ENCODE measurements at regions not wholly inside any gene's neighbourhood (a gene's known extent, or its start where the extent isn't known, plus 50 kb on each side); places are given as distances from the start of the nearest gene placed in this dataset.

DNA sequence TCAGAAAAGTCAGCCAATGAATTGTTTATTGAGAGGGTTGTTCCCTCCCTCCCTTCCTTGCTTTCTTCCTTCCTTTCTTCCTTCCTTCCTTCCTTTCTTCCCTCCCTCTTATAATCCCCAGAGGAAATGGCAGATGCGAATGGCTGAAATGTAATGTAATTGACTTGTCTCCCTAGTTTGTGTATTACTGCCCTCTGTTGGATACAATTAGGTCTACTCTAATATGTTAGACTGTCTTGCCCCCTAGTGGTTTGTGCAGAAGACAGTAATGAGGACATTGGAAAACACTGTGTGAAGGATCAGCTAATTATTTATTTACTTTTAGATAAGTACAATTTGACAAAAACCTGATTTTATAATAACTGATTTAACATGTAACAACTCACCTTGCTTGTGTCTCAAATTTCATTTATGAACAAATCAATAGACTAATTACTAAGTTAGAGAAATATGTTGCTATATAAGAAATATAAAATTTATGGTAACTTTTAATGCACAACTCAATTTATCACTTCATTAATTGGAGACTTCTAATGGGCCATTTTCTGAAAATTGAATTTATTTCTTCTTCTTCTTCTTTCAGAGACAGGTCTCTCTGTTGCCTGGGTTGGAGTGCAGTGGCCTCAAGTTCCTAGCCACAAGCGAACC is 229.8 kb upstream of the LRIG3 start:
- peak; percentile 97 for TF ChIP-seq CTCF (IDR thresholded peaks at IDR 0.05)

DNA sequence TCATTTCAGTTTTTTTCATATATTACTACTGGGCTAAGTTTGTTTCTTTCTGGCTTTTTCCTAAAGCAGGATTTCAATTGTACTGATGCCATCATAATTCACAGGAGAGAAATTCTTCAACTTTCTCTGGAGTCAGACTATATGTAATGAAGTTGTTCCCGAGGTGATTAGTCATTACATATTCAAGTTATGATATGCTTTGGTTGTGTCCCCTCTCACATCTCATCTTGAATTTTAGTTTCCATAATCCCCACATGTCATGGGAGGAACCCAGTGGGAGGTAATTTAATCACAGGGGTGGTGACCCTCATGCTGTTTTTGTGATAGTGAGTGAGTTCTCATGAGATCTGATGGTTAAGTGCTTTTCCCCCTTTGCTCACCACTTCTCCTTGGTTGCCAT is 227.5 kb upstream of the LRIG3 start:
- no peak for TF ChIP-seq CTCF (IDR thresholded peaks at IDR 0.05)

DNA sequence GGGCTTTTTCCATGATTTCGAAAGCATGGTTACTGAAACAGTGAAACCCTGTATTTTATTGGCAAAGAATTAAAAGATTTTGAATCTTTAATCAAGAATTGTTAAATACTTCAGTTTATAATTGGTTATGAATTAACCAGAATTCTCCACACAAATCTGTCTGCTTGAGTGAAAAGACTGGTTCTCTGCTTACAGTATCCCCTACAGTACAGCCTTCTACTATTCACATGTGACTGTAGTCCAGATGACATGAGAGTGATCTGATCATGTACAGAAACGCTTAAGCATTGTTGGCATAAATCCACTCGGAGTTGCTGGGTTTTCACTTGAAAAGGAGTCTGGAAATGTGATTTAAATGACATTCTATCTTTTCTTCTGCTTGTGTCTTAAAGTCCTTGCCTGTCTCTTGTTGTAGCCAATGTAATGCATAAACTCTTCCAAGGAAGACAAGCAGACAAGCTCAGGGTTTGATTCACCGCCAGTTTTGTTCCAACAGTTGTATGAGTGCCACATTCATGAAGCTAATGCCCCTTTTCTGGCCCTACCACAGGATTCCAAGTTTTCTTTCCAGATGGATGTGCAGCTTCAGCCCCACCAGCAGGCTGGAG is 222.0 kb upstream of the LRIG3 start:
- no peak for TF ChIP-seq CTCF (IDR thresholded peaks at IDR 0.05)

DNA sequence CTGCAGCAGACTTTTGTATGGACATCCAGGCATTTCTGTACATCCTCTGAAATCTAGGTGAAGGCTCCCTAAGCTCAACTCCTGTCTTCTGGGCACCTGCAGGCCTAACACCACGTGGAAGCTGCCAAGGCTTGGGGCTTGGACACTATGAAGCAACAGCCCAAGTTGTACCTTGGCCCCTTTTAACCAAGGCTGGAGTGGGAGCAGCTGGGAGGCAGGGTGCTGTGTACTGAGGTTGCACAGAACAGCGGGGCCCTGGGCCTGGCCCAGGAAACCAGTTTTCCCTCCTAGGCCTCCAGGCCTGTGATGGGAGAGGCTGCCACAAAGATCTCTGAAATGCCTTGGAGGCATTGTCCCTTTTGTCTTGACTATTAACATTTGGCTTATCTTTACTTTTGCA is 214.4 kb upstream of the LRIG3 start:
- TF ChIP-seq CTCF (IDR thresholded peaks at IDR 0.05), result no peak

GRCh38 chr12:59131462-59131861 is 211.2 kb upstream of the LRIG3 start:
- TF ChIP-seq CTCF (IDR thresholded peaks at IDR 0.05), result no peak

- TF ChIP-seq CTCF (IDR thresholded peaks at IDR 0.05), result no peak
These were observed 202.5 kb upstream of the LRIG3 start for GRCh38 chr12:59122784-59123183.

DNA sequence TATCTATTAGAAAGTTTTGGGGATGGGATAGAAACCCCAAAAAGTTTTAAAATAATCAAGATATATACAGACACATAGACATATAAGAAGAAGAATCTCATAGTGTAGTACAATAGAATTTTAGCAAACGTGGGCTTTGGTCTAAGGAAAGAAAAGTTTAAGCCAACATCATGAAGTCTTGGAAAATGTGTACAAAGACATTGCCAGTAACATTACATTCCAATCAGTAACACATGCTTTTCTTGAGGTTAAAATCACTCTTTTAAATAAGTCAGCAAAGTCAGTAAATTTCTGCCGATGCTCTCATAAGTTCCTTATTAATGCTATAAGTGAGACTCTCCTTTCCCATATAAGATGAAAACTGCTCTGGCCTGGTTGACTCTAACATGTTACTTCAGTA is 201.1 kb upstream of the LRIG3 start:
- TF ChIP-seq CTCF (IDR thresholded peaks at IDR 0.05), result no peak

GRCh38 chr12:59119676-59120075 is 199.4 kb upstream of the LRIG3 start:
- no peak for TF ChIP-seq CTCF (IDR thresholded peaks at IDR 0.05)
